GM23248 (cell line): ENCODE measurements at regions not wholly inside any gene's neighbourhood (a gene's known extent, or its start where the extent isn't known, plus 50 kb on each side); places are given as distances from the start of the nearest gene placed in this dataset.

Experiments used
- EZH2 ChIP-seq: fragments of 200-600 bp; sonication (generic); IDR thresholded peaks from 2 replicates; pipeline ENCODE4 v1.6.1; 2018; ENCODE audit warnings: antibody characterized with exemption, mild to moderate bottlenecking; ENCODE audit not compliant: insufficient read depth, poor library complexity, severe bottlenecking
- EZH2phosphoT487 ChIP-seq: fragments of 200-600 bp; sonication (generic); IDR thresholded peaks from 2 replicates; pipeline ENCODE4 v1.6.1; 2018; ENCODE audit warnings: antibody characterized with exemption, moderate library complexity, mild to moderate bottlenecking, low read depth; ENCODE audit not compliant: insufficient read depth

DNA sequence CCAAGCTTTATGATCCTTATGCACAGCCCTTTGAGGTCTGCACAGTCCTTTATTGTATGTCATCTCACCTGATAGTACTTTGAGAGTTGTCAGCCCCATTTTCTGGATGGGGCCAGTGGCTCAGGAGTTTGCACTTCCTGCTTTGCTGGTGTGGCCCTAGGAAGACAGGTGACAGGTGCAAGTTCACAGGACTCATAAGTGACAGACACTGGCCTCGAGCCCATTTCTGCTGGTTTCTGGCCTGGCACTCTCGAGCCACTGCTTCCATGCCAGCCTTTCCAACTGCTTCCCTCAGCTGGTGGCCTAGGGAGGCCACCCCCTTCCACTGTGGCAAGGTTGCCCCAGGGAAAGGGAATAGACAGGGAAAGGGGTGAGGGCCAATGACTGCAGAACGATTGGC lies 84.4 kb upstream of the CCL1 start:
- TF ChIP-seq EZH2: no peak
- TF ChIP-seq EZH2phosphoT487: no peak
